ENCODE measurements at regions not wholly inside any gene's neighbourhood (a gene's known extent, or its start where the extent isn't known, plus 50 kb on each side); places are given as distances from the start of the nearest gene placed in this dataset.

DNA sequence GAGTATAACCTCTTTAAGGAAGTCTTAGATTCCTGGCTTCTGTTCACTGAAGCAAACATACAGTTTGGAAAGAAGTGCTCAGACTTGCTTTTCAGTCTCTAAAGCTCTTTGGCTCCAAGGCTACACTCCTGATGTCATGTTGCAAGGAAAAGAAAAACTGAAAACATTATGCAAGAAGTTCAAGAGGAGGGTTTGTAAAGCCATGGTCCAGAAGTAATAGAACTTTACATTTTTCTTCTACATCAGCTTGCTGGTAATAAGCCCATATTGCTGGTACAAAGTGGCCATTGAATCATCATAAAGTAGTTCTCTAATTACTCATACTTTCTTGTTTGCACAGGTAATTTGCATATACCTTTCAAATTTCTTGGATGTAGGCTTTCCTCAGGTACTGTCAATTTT, 83.6 kb downstream of the BBS10 start:
- TF ChIP-seq, protein P1, sequence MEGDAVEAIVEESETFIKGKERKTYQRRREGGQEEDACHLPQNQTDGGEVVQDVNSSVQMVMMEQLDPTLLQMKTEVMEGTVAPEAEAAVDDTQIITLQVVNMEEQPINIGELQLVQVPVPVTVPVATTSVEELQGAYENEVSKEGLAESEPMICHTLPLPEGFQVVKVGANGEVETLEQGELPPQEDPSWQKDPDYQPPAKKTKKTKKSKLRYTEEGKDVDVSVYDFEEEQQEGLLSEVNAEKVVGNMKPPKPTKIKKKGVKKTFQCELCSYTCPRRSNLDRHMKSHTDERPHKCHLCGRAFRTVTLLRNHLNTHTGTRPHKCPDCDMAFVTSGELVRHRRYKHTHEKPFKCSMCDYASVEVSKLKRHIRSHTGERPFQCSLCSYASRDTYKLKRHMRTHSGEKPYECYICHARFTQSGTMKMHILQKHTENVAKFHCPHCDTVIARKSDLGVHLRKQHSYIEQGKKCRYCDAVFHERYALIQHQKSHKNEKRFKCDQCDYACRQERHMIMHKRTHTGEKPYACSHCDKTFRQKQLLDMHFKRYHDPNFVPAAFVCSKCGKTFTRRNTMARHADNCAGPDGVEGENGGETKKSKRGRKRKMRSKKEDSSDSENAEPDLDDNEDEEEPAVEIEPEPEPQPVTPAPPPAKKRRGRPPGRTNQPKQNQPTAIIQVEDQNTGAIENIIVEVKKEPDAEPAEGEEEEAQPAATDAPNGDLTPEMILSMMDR (IDR thresholded peaks at IDR 0.05), result no peak
- TF ChIP-seq POLR2AphosphoS5 (IDR thresholded peaks at IDR 0.05; ENCODE audit: low read depth, low read length), result no peak

All from Panc1 (cell line).